ENCODE measurements at regions not wholly inside any gene's neighbourhood (a gene's known extent, or its start where the extent isn't known, plus 50 kb on each side); places are given as distances from the start of the nearest gene placed in this dataset.
"Not testable (repeated sequence)": the region's sequence is repeated elsewhere in the genome, so short reads cannot be mapped to it uniquely, and the experiment has no call there.

GRCh38 chr3:110248666-110249065, 823.0 kb upstream of the NECTIN3 start:
- no peak for DNase-seq

GRCh38 chr3:110253794-110254193, 817.8 kb upstream of the NECTIN3 start:
- no peak for DNase-seq

- no peak for DNase-seq
Measured at GRCh38 chr3:110254591-110254990, 817.0 kb upstream of the NECTIN3 start.

- DNase-seq: no peak
Measured at GRCh38 chr3:110261141-110261540, 810.5 kb upstream of the NECTIN3 start.

- no peak for DNase-seq
Measured at GRCh38 chr3:110262896-110263295, 808.7 kb upstream of the NECTIN3 start.

GRCh38 chr3:110265302-110265701, 806.3 kb upstream of the NECTIN3 start:
- DNase-seq: no peak

- DNase-seq: no peak
Measured at GRCh38 chr3:110267304-110267845, 804.2 kb upstream of the NECTIN3 start.

GRCh38 chr3:110272525-110272924, 799.1 kb upstream of the NECTIN3 start:
- DNase-seq: no peak

GRCh38 chr3:110291886-110292501, 779.6 kb upstream of the NECTIN3 start:
- no peak for DNase-seq

- DNase-seq: no peak
Measured at GRCh38 chr3:110293660-110294059, 778.0 kb upstream of the NECTIN3 start.

- DNase-seq: no peak
Measured at GRCh38 chr3:110296885-110297284, 774.7 kb upstream of the NECTIN3 start.

- no peak for DNase-seq
Measured at GRCh38 chr3:110301781-110302180, 769.8 kb upstream of the NECTIN3 start.

- DNase-seq: no peak
Measured at GRCh38 chr3:110307065-110307809, 764.4 kb upstream of the NECTIN3 start.

- DNase-seq: no peak
Measured at GRCh38 chr3:110311541-110311940, 760.1 kb upstream of the NECTIN3 start.

- peak; percentile 61 to 79 (median 73) for DNase-seq
Measured at GRCh38 chr3:110314512-110315114, 757.0 kb upstream of the NECTIN3 start.

GRCh38 chr3:110318108-110318507, 753.5 kb upstream of the NECTIN3 start:
- no peak for DNase-seq

- no peak for DNase-seq
Measured at GRCh38 chr3:110323349-110323748, 748.3 kb upstream of the NECTIN3 start.

GRCh38 chr3:110324171-110324705, 747.4 kb upstream of the NECTIN3 start:
- DNase-seq: no peak

GRCh38 chr3:110327870-110328269, 743.7 kb upstream of the NECTIN3 start:
- no peak for DNase-seq

- DNase-seq: not testable (repeated sequence)
Measured at GRCh38 chr3:110331562-110331961, 740.1 kb upstream of the NECTIN3 start.

GRCh38 chr3:110332629-110333028, 739.0 kb upstream of the NECTIN3 start:
- DNase-seq: no peak

- DNase-seq: no peak
Measured at GRCh38 chr3:110341047-110341446, 730.6 kb upstream of the NECTIN3 start.

- no peak for DNase-seq
Measured at GRCh38 chr3:110343376-110343775, 728.2 kb upstream of the NECTIN3 start.

GRCh38 chr3:110343945-110344344, 727.7 kb upstream of the NECTIN3 start:
- DNase-seq: peak in 1 of 3 donors; percentile 7

All from suppressor macrophage treated with lipopolysaccharide for 1 hour (primary cell).